ENCODE measurements at regions not wholly inside any gene's neighbourhood (a gene's known extent, or its start where the extent isn't known, plus 50 kb on each side); places are given as distances from the start of the nearest gene placed in this dataset.

- H3K4me3 ChIP-seq (ENCODE audit: low read length), result no peak overlapping the region
- H3K4me1 ChIP-seq (ENCODE audit: control insufficient read depth, insufficient read depth, low read length), result no peaks in the 10 kb centered on the region
- H3K27ac ChIP-seq (ENCODE audit: low read depth, low read length), result no peak overlapping the region
- H3K27me3 ChIP-seq (ENCODE audit: control insufficient read depth, insufficient read depth, low read length), result no peaks in the 10 kb centered on the region
- no peak overlapping the region for H3K9ac ChIP-seq (ENCODE audit: low read length)
- no peaks in the 10 kb centered on the region for H3K36me3 ChIP-seq (ENCODE audit: control insufficient read depth, insufficient read depth, low read length)
Measured at GRCh38 chr2:150027164-150027563, 439.6 kb upstream of the MMADHC start.

GRCh38 chr2:150023663-150024062 is 436.1 kb upstream of the MMADHC start:
- Histone ChIP-seq H3K9ac (ENCODE audit: low read length) (no peak overlapping the region), H3K27ac (ENCODE audit: low read depth, low read length) (no peak overlapping the region), H3K4me3 (ENCODE audit: low read length) (no peak overlapping the region), H3K27me3 (ENCODE audit: control insufficient read depth, insufficient read depth, low read length) (no peaks in the 10 kb centered on the region), H3K36me3 (ENCODE audit: control insufficient read depth, insufficient read depth, low read length) (no peaks in the 10 kb centered on the region), H3K4me1 (ENCODE audit: control insufficient read depth, insufficient read depth, low read length) (no peaks in the 10 kb centered on the region)

GRCh38 chr2:150023044-150023443 is 435.5 kb upstream of the MMADHC start:
- H3K4me3 ChIP-seq (ENCODE audit: low read length), result no peak overlapping the region
- H3K27me3 ChIP-seq (ENCODE audit: control insufficient read depth, insufficient read depth, low read length), result no peaks in the 10 kb centered on the region
- H3K9ac ChIP-seq (ENCODE audit: low read length), result no peak overlapping the region
- no peaks in the 10 kb centered on the region for H3K36me3 ChIP-seq (ENCODE audit: control insufficient read depth, insufficient read depth, low read length)
- no peak overlapping the region for H3K27ac ChIP-seq (ENCODE audit: low read depth, low read length)
- H3K4me1 ChIP-seq (ENCODE audit: control insufficient read depth, insufficient read depth, low read length), result no peaks in the 10 kb centered on the region

GRCh38 chr2:150020937-150021673 is 433.5 kb upstream of the MMADHC start:
- Histone ChIP-seq H3K4me3 (ENCODE audit: low read length) (no peak overlapping the region), H3K36me3 (ENCODE audit: control insufficient read depth, insufficient read depth, low read length) (no peaks in the 10 kb centered on the region), H3K9ac (ENCODE audit: low read length) (no peak overlapping the region), H3K27ac (ENCODE audit: low read depth, low read length) (no peak overlapping the region), H3K4me1 (ENCODE audit: control insufficient read depth, insufficient read depth, low read length) (no peaks in the 10 kb centered on the region), H3K27me3 (ENCODE audit: control insufficient read depth, insufficient read depth, low read length) (no peaks in the 10 kb centered on the region)

DNA sequence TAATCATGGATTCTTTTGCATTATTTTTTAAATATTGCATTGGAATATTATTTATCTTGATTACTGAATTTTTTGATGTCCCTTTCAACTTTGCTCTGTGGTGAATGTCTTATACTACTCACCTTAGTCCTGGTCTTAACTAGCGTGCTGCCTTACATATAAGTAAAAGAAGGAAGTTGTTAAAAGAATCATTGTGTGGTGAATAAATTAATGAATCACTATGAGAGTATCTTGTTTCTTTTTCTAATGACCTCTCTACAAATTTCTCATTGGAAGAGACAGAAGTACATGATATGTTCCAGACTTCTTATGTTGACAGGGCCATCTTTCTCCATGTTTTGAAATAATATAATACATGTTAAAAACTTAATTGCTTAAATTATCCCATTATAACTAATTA is 432.6 kb upstream of the MMADHC start:
- Histone ChIP-seq H3K27me3 (ENCODE audit: control insufficient read depth, insufficient read depth, low read length) (no peaks in the 10 kb centered on the region), H3K27ac (ENCODE audit: low read depth, low read length) (no peak overlapping the region), H3K4me3 (ENCODE audit: low read length) (no peak overlapping the region)

DNA sequence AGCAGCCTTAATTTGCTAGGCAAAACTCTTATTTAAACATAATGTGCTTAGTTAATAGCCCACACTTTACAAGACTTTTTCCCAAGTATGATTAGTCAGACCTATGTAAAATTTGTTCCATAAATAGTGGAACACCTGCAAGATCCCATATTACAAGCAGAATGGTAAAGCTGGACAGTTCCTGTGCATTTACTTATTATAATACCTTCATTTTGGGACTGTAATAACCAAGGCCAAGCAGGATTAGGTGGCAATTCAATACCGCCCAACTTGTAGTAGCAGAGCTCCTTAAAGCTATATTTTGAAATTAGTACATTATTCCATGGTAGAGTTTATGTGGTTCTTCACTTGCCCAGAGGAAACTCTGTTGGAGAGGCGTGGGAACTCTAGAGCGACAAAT is 431.5 kb upstream of the MMADHC start:
- H3K4me1 ChIP-seq (ENCODE audit: control insufficient read depth, insufficient read depth, low read length), result no peaks in the 10 kb centered on the region
- no peak overlapping the region for H3K9ac ChIP-seq (ENCODE audit: low read length)
- H3K27ac ChIP-seq (ENCODE audit: low read depth, low read length), result no peak overlapping the region
- no peaks in the 10 kb centered on the region for H3K27me3 ChIP-seq (ENCODE audit: control insufficient read depth, insufficient read depth, low read length)
- H3K4me3 ChIP-seq (ENCODE audit: low read length), result no peak overlapping the region
- H3K36me3 ChIP-seq (ENCODE audit: control insufficient read depth, insufficient read depth, low read length), result no peaks in the 10 kb centered on the region

More for the DNA sequence above, 432.6 kb upstream of the MMADHC start:
- Histone ChIP-seq H3K9ac (ENCODE audit: low read length) (no peak overlapping the region), H3K36me3 (ENCODE audit: control insufficient read depth, insufficient read depth, low read length) (no peaks in the 10 kb centered on the region), H3K4me1 (ENCODE audit: control insufficient read depth, insufficient read depth, low read length) (no peaks in the 10 kb centered on the region)

DNA sequence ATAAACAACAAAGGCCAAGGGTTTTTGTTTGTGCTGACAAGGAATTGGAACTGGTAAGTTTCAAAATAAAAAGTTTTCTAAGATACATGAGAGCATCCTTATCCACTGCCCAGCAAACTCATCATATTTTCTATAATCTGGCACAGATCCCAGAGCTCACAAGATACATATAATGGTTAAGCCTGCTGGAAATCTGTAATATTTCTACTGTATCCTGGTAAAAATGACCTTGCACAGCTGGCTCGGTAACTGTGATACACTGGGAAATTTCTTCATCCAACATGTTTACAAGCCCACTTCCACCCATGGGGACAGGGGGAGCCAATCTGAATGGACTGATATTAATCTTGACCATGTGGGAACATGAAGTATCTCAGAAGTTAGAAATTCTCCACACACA is 425.4 kb upstream of the MMADHC start:
- H3K4me1 ChIP-seq (ENCODE audit: control insufficient read depth, insufficient read depth, low read length), result no peaks in the 10 kb centered on the region
- H3K27ac ChIP-seq (ENCODE audit: low read depth, low read length), result no peak overlapping the region
- H3K4me3 ChIP-seq (ENCODE audit: low read length), result no peak overlapping the region
- no peaks in the 10 kb centered on the region for H3K36me3 ChIP-seq (ENCODE audit: control insufficient read depth, insufficient read depth, low read length)
- H3K9ac ChIP-seq (ENCODE audit: low read length), result no peak overlapping the region
- no peaks in the 10 kb centered on the region for H3K27me3 ChIP-seq (ENCODE audit: control insufficient read depth, insufficient read depth, low read length)

DNA sequence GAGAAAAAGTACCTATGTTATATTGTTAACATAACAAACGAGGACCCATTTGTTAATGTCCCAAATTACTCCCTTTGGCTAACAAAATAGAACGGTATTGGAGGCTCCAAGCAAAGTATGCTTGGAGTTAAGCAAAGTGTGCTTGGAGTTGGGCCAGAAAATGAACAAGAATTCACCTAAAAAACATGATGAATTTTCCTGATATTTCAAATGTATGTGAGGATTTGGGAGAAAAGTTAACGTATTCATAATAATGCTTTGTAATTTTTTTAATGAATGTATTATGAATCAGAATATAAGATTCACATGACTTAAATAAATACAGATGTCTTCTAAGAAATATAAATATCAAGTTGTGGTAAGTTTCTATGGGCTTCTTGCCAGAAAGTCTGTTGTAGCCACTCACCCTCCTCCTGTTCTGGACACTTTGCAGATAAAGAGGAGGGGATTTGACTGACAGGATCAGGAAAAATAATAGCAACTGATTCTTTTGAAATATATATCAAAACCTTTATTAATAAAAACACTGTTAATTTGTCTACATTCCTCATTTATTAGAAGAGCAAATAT is 423.7 kb upstream of the MMADHC start:
- Histone ChIP-seq H3K27ac (ENCODE audit: low read depth, low read length) (no peak overlapping the region), H3K4me3 (ENCODE audit: low read length) (no peak overlapping the region), H3K4me1 (ENCODE audit: control insufficient read depth, insufficient read depth, low read length) (no peaks in the 10 kb centered on the region), H3K36me3 (ENCODE audit: control insufficient read depth, insufficient read depth, low read length) (no peaks in the 10 kb centered on the region), H3K27me3 (ENCODE audit: control insufficient read depth, insufficient read depth, low read length) (no peaks in the 10 kb centered on the region), H3K9ac (ENCODE audit: low read length) (no peak overlapping the region)

GRCh38 chr2:150008901-150009300 is 421.3 kb upstream of the MMADHC start:
- Histone ChIP-seq H3K4me1 (ENCODE audit: control insufficient read depth, insufficient read depth, low read length) (no peaks in the 10 kb centered on the region), H3K27ac (ENCODE audit: low read depth, low read length) (no peak overlapping the region), H3K9ac (ENCODE audit: low read length) (no peak overlapping the region), H3K27me3 (ENCODE audit: control insufficient read depth, insufficient read depth, low read length) (no peaks in the 10 kb centered on the region), H3K36me3 (ENCODE audit: control insufficient read depth, insufficient read depth, low read length) (no peaks in the 10 kb centered on the region), H3K4me3 (ENCODE audit: low read length) (no peak overlapping the region)

DNA sequence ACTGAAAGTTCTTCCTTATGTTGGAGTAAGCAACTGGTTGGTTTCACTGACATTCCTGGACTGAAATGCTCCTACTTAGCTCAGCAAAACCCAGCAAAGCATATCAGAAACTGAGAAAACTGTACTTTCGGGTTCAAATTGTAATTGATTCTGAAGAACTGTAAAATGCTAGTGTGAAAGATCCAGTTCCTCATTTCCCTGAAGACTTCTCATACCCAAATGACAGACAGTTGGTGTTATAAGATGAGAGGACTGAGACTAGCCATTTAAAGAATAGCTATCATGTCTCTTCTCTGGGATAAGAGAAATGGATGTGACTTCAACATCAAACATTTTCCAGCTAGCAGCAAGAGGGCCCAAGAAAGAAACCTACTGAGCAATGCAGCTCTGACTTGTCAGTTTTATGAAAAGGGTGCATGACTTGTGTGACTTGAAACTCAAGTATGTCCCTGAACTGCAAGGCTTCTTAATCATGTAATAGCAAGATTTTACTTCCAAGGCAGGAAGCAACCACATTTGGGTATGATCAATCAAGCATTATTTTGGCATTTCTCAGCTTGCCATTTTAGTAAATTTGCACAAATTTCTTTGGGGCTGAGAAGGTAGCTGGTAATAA is 420.3 kb upstream of the MMADHC start:
- no peaks in the 10 kb centered on the region for H3K27me3 ChIP-seq (ENCODE audit: control insufficient read depth, insufficient read depth, low read length)
- H3K4me3 ChIP-seq (ENCODE audit: low read length), result no peak overlapping the region
- H3K9ac ChIP-seq (ENCODE audit: low read length), result no peak overlapping the region
- no peaks in the 10 kb centered on the region for H3K36me3 ChIP-seq (ENCODE audit: control insufficient read depth, insufficient read depth, low read length)
- no peaks in the 10 kb centered on the region for H3K4me1 ChIP-seq (ENCODE audit: control insufficient read depth, insufficient read depth, low read length)
- no peak overlapping the region for H3K27ac ChIP-seq (ENCODE audit: low read depth, low read length)

- Histone ChIP-seq H3K4me3 (ENCODE audit: low read length) (no peak overlapping the region), H3K27ac (ENCODE audit: low read depth, low read length) (no peak overlapping the region), H3K9ac (ENCODE audit: low read length) (no peak overlapping the region), H3K4me1 (ENCODE audit: control insufficient read depth, insufficient read depth, low read length) (no peaks in the 10 kb centered on the region), H3K36me3 (ENCODE audit: control insufficient read depth, insufficient read depth, low read length) (no peaks in the 10 kb centered on the region), H3K27me3 (ENCODE audit: control insufficient read depth, insufficient read depth, low read length) (no peaks in the 10 kb centered on the region)
Measured at GRCh38 chr2:150006591-150006990, 419.0 kb upstream of the MMADHC start.

- no peak overlapping the region for H3K4me3 ChIP-seq (ENCODE audit: low read length)
- no peak overlapping the region for H3K9ac ChIP-seq (ENCODE audit: low read length)
- no peak overlapping the region for H3K27ac ChIP-seq (ENCODE audit: low read depth, low read length)
- H3K36me3 ChIP-seq (ENCODE audit: control insufficient read depth, insufficient read depth, low read length), result no peaks in the 10 kb centered on the region
- no peaks in the 10 kb centered on the region for H3K4me1 ChIP-seq (ENCODE audit: control insufficient read depth, insufficient read depth, low read length)
- H3K27me3 ChIP-seq (ENCODE audit: control insufficient read depth, insufficient read depth, low read length), result no peaks in the 10 kb centered on the region
Measured at GRCh38 chr2:150003544-150003943, 416.0 kb upstream of the MMADHC start.

- Histone ChIP-seq H3K36me3 (ENCODE audit: control insufficient read depth, insufficient read depth, low read length) (no peaks in the 10 kb centered on the region), H3K4me1 (ENCODE audit: control insufficient read depth, insufficient read depth, low read length) (no peaks in the 10 kb centered on the region), H3K4me3 (ENCODE audit: low read length) (no peak overlapping the region), H3K27ac (ENCODE audit: low read depth, low read length) (no peak overlapping the region), H3K27me3 (ENCODE audit: control insufficient read depth, insufficient read depth, low read length) (no peaks in the 10 kb centered on the region), H3K9ac (ENCODE audit: low read length) (no peak overlapping the region)
Measured at GRCh38 chr2:150001788-150002187, 414.2 kb upstream of the MMADHC start.

Data from rectal smooth muscle tissue (tissue), 1 donor.